ENCODE measurements at regions not wholly inside any gene's neighbourhood (a gene's known extent, or its start where the extent isn't known, plus 50 kb on each side); places are given as distances from the start of the nearest gene placed in this dataset.

GRCh38 chr1:192878249-192878648, 69.4 kb downstream of the RGS2 start:
- peak; percentile 68 to 91 (median 88) for TF ChIP-seq POLR2AphosphoS5 (IDR thresholded peaks at IDR 0.05)
- no peak for TF ChIP-seq POLR2A (IDR thresholded peaks at IDR 0.05)

Data from sigmoid colon (tissue), 4 donors.